ENCODE measurements at regions not wholly inside any gene's neighbourhood (a gene's known extent, or its start where the extent isn't known, plus 50 kb on each side); places are given as distances from the start of the nearest gene placed in this dataset.
"Not testable (repeated sequence)": the region's sequence is repeated elsewhere in the genome, so short reads cannot be mapped to it uniquely, and the experiment has no call there.

DNA sequence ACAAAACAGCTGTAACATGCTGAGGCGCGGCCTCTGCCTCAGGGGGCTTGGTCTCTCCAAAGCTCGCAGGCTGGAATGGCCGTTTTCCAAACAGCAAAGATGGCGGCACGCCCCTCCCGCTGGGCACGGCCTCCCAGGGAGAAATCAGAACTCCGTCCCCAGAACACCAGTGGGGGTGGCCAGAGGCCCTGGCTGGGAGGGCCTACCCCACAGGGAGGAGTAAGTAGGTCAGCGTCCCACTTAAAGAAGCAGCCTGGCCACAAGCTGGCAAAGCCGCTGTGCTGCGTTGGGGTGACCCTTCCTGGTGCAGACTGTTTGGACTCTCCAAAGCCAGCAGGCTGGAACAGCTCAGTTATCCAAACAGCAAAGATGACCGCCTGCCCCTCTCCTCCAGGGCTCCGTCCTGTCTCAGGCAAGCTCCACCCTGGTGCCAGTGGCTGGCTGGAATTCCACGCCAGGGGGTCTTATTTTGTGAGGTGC lies 862.8 kb downstream of the TRIML1 start:
- intact Hi-C loops (cut with DNase I): no loop called here
- no peak for DNase-seq

DNA sequence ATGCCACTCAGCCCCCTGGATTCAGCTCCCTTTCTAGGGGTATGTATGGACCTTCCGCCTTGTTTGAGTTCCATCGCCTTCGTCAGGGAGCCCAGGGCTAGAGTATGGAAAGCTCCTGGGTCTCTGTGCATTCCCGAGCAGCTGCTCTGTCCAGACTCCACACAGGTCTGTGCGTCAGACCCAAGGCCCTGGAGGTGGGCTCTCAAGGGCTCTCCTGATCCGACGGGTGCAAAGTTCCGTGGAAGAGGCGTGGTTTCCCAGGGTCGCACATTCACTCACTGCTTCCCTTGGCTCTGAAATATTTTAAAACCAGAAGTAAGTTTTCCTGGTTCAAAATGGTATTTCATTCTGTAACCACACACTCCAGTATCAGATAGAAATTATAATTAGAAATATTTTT lies 863.2 kb downstream of the TRIML1 start:
- DNase-seq: no peak

DNA sequence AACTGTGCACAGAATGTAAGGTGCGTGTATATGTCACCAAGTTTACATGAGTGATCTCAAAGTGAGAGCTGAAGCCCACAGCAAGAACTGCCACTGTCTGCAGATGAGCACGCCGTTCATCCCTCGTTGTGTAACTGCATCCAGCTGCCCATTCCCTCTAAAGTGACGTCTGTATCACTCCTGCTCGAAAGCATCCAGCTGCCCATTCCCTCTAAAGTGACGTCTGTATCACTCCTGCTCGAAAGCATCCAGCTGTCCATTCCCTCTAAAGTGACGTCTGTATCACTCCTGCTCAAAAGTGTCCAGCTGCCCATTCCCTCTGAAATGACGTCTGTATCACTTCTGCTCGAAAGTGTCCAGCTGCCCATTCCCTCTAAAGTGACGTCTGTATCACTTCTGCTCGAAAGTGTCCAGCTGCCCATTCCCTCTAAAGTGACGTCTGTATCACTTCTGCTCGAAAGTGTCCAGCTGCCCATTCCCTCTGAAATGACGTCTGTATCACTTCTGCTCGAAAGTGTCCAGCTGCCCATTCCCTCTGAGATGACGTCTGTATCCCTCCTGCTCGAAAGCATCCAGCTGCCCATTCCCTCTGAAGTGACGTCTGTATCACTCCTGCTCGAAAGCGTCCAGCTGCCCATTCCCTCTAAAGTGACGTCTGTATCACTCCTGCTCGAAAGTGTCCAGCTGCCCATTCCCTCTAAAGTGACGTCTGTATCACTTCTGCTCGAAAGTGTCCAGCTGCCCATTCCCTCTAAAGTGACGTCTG lies 871.4 kb downstream of the TRIML1 start:
- intact Hi-C loops (cut with DNase I); DNase-seq: not testable (repeated sequence)

More for the DNA sequence above, 863.2 kb downstream of the TRIML1 start:
- intact Hi-C loops (cut with DNase I): no loop called here

DNA sequence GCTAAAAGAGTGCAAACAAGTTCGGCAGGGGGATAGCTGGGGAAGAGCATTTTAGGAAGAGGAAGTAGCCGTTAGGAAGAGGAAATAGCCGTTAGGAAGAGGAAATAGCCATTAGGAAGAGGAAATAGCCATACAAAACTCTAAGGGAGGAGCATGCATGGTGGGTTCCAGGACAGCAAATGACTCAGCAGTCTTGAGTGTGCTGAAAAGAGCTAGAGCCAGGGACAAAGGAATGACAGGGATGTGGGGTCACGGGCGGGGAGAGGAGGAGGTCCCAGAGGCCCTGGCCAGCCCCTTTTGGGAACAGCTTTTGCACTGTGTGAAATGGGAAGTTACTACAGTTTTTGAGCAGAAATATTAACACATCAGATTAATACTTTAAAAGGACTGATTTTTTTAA lies 882.6 kb downstream of the TRIML1 start:
- no peak for DNase-seq
- intact Hi-C loops (cut with DNase I): no loop called here

DNA sequence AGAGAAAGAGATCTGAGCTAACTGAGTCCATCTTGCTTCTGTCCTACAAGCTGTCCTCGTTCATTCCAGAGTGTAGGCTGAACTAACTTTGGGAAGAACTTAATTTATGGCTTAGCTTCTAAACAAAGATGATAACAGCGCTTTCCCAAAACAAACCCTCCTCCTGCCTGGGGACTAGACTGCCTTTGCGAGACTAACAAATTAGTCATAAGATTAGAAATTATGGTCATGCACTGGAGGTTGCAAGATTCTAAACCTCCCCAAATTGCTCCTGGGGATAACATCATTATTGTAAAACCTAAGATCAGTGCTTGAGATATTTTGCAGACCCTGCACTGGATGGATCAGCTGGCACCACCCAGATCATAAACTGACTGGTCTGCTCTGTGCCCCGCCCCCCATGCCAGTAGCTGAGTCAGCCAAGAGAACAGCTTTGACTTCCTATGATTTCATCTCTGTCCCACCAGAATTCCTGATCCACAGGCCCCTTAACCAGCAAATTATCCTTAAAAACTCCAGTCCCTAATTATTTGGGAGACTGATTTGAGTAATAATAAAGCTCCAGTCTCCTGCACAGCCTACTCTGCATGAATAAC lies 883.3 kb downstream of the TRIML1 start:
- intact Hi-C loops (cut with DNase I): no loop called here
- DNase-seq: no peak

DNA sequence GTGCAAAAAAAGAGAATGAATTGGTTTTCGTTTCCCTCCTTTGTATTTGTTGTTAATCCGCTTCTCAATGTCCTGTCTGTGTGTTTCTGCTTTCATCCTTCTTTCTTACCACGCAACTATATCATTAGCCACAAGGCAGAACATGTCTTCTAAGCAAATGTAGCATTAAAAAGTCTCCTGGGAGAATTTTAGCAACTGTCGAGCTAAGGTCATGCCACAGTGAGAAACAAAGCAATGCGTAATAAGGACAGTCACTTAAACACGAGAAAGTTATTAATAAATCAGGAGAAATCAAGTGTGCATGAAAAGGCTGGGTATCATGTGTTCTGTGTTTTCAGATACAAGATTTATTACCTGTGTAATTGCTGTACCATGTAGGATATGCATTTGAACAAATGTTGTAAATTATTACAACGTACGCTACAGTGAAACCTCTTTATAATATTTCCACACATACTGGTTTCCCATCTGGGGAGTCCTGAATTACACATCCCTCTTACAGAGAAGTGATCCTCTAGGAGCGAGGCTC lies 890.8 kb downstream of the TRIML1 start:
- DNase-seq: no peak
- intact Hi-C loops (cut with DNase I): no loop called here

DNA sequence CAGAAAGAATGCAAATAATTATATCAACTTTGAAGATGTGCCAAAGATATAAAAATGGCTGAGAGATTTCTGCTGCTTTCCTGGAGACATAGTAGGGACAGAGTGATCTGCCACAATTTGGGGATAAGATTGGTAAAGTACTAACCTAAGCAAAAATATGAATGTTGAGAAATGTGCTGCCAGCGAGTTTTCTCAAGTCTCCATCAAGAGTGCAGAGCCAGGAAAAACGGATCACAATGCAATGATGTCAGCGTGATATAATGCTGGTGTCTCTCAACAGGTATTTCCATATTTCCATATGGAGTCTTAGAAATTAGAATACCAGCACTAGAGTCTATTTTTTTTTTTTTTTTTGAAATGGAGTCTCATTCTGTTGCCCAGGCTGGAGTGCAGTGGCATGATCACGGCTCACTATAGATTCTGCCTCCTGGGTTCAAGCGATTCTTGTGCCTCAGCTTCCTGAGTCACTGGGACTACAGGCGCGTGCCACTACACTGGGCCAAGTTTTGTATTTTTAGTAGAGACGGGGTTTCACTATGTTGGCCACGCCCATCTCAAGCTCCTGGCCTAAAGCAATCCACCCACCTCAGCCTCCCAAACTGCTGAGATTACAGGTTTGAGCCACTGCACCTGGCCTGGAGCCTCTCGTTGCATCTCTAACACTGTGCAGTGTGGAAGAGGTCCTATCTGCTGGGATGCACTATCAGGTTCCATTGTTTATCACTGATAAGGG lies 893.5 kb downstream of the TRIML1 start:
- DNase-seq: no peak
- intact Hi-C loops (cut with DNase I): no loop called here

DNA sequence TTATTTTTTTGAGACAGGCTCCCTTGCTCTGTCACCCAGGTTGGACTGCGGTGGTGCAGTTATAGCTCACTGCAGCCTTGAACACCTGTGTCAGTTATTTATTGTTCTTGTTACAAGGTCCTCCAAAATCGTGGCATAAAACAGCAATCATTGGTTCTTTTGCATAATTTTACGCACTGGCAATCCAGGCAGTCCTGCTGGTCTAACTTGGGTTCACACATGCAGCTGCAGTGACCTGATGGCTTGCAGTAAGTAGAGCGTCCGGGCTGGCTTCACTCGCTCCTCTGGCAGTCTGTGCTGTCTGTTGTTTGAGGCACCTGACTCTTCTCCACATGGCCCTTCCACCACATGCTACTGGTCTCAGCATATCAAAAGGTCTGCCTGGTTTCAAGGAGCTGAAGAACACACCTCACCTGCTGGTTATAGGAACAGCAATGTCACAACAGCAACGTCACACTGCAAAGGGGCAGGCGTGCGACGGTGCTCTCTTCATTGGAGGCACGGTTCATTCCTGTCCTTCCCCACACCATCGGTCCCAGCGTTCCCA lies 894.6 kb downstream of the TRIML1 start:
- intact Hi-C loops (cut with DNase I): no loop called here
- DNase-seq: no peak

DNA sequence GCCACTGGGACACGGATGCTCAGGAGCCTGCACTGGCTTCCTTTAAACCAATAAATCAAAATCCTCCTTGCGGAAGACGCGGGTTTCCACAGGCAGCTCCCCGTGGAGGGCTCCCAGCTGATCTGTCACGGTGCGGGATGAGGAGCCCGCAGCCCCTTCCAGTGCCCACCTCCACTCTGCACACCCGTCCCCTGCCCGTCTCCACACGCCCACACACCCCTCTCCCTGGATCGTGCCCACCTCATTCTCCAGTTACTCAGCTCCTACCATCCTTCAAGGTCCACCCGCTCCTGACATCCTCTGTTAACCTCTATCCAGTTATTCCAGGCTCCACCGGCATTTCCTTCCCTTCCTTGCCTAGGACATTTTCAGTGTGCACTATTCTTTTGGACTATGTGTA lies 895.9 kb downstream of the TRIML1 start:
- intact Hi-C loops (cut with DNase I): no loop called here
- DNase-seq: no peak

DNA sequence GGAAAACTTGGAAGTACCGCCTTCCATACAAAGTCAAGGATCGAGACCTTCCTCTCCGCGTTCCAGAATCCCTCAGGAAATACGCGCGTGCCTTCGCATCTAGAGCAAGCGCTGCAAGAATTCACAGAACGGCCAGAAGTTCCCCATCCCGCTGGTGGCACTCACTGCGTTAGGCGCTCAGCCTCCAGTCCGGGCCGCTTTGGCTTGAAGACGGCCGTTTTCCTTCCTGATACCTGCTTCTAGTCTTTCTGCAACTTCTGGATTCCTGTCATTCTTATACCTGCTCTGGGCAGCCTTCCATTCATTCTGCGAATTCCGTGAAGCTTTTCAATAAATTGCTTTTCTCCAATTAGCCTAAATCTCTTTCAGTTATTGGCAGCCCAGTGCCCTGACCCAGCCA lies 896.4 kb downstream of the TRIML1 start:
- intact Hi-C loops (cut with DNase I): no loop called here
- no peak for DNase-seq

DNA sequence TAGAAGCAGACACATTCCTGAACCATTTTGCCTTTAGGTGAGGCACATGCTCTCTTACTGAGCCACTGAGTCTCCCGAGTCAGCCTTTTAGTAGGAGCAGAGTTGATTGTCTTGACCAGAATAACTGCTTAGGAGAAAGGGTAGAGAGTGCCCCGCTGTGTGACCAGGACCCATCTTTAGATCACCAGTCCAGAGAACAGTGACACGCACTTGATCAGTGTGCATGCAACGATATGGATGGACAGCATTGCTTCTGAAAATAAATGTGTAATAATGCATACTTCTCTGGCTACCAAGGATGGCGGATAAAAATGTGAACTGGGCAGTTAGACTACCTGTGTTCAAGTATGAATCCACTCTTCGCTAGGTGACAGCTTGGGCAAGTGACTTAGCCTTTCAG lies 897.7 kb downstream of the TRIML1 start:
- no peak for DNase-seq
- intact Hi-C loops (cut with DNase I): no loop called here

DNA sequence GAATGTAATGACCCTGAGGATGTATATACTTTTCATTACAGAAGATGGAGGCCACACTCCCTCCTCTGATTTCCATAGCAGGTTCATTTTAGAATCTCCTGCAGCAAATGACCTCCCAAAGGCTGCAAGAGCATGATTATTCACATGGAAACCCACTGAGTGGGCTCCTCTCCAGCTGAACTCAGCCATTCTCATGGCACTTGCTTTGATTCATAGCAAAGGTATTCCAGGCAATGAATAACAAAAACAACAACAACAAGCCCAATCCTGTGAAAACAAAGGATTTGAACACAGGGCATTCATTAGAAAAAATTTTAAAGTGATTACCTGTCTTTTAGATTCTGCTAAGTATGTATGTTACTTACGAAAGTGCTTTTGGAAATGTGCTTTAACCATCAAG lies 894.0 kb upstream of the FRG1 start:
- no peak for DNase-seq
- intact Hi-C loops (cut with DNase I): no loop called here

DNA sequence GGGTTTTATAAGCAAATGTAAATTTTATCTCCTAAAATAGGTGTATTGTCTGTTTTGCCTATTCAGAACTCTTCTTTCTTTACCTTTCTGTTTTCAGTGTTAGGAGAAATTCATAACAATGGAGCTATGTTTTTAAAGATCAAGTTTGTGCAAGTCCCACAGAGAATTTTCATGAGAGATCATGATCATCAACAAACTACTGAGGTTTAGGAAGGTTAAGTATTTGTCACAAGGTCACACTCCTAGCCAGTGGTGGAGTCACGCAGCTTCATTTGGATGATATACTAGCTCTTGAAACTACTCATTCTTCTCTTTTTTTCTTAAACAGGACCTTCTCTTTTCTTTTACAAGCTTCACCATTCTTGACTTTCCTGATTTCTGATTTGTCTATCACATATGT lies 892.6 kb upstream of the FRG1 start:
- no peak for DNase-seq
- intact Hi-C loops (cut with DNase I): no loop called here

DNA sequence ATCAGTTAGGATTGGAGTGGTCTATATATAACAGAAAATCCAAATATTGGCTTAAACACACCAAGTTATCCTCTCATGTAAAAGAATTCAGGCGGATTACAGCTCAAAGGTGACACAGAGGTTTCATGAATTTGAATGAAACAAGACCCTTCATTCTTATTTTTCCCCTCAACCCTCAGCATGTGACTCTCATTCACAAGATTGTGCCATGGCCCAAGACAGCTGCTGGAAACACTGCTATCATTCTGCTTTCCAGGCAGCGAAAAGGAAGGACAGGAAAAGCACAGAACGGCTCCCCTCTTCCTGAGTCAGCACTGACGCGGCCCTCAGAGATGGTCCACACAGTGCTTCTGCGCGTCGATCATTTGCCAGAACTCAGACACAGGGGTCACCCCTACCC lies 891.0 kb upstream of the FRG1 start:
- intact Hi-C loops (cut with DNase I): no loop called here
- DNase-seq: no peak

DNA sequence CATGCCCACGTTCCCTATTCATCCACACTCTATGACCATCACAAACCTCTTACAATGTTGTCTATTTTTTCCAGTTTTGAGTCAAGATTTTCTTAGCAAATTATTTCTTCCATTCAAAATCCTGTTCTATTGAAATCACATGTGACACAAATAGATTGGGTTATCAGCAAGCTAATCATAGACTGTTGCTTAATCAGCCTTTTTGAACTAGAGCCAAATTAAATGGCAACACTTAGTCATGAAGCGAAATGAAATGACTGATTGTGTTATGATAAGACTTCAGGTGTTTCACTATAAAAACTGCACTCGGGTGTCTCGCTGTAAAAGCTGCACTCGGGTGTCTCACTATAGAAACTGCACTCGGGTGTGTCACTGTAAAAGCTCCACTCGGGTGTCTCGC lies 890.0 kb upstream of the FRG1 start:
- intact Hi-C loops (cut with DNase I): no loop called here
- DNase-seq: no peak

DNA sequence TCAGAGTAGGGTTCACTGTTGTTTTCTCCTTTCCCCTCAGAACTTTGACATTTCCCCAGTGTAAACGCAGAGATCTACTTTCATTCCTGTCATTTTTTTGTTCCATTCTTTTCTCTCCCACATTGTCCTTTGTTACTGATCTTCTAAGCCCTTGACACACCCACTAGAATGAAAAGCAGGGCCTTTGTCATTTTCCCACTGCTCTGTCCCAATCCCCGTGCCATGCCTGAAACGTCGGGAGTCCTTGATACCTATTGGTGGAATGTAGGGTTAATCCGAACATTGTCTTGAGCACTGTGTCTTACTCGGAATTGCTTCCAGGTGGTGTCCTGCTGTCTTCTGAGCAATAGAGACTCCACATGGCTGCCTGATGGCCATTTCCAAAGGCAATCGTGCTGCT lies 887.1 kb upstream of the FRG1 start:
- intact Hi-C loops (cut with DNase I): no loop called here

DNA sequence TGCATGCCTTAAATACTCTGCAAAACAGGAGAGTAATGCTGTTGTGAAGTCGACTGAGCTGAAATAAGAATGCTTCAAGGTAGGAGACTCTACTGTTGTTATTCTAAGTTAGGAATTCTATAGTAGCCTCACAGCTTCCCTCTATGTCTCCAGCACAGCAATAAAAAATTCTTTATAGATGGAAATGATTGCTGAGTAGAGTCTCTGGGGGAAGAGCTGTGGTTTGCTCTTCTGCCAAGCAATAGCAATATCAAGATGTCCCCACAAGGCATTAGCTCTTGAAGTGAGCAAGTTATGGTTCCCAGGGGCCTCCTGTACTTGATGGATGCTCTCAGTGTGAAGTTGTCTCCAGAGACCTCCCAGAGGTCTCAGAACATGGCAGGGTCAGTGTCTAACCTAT lies 880.6 kb upstream of the FRG1 start:
- no peak for DNase-seq
- intact Hi-C loops (cut with DNase I): no loop called here

More for the DNA sequence above, 887.1 kb upstream of the FRG1 start:
- no peak for DNase-seq

DNA sequence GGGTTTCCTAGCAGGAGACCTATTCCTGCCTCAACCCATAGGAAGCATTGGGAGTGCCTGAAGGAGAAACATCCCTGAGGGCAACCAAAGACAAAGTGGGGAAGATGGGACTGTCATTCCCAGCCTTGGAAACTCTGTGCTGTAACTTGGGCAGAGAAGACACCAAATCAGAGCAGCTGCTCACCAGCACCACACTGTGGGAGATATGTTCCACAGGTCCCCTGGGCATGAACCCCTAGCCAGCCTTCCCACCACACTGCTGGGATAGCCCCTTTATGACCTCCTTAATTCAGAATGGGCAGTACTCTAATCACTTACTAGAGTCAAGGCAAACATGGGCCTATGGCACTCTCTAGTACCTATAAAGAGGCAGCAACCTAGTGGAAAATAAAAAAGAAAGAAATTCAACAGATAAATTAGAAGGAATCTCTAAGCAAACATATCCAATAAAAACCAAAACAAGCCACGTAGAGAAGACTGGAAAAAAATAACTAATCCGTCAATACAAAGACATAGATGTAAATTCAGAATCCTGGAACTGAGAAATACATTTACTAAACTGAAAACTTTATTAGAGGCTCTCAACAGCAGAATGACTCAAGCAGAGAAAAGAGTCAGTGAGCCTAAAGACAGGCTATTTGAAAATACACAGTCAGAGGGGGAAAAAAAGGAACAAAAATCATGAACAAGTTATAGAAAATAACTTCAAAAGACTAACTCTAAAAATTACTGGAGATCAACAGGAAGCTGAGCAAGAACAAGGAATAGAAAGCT lies 878.4 kb upstream of the FRG1 start:
- intact Hi-C loops (cut with DNase I): no loop called here
- DNase-seq: no peak

DNA sequence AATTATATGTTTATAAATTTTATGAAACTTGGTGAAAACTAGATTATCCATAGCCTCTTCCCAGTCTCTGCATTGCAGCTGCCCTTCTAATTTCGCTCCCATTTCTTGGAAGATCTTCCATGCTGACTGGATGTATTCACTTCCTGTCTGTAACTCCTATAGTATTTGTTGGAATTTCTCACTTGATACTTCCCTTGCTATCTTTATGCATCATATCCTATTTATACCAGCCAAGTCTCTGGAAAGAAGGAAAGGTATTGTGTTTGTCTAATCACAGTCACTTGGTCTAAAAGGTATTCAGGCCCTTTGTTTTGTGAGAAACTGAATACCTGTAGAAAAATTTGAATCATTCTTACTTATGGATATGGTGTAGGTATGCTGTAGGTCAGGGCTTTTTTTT lies 870.9 kb upstream of the FRG1 start:
- intact Hi-C loops (cut with DNase I): no loop called here
- DNase-seq: no peak

Measured in head of caudate nucleus (tissue), 42 donors.